ENCODE measurements at regions not wholly inside any gene's neighbourhood (a gene's known extent, or its start where the extent isn't known, plus 50 kb on each side); places are given as distances from the start of the nearest gene placed in this dataset.

DNA sequence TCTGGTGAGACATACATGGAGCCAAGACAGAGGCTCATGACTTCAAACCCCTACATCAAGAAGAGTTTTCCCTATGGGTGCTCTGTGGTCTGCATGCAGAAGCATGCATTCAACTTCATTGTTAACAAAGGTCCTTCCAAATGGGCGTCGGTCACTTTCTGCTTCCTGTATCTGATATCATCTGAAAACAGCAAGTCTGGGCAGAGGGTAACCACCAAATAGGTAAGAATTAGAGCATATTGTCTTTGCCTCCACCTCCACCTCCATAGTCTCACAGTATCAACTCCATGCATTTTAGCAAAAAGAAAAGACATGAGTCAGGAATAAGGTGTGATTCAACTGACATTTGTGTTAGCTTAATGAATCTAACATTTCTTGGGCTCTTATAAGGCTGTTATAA, 462.9 kb downstream of the DMRT2 start:
- no peak overlapping the region for H3K4me3 ChIP-seq (replicated peaks; ENCODE audit: low read depth, low read length)
- no peak for TF ChIP-seq CTCF (IDR thresholded peaks at IDR 0.05; ENCODE audit: low read depth, low read length, missing control alignments)
- no peak for DNase-seq (ENCODE audit: extremely low read depth, low read depth)

DNA sequence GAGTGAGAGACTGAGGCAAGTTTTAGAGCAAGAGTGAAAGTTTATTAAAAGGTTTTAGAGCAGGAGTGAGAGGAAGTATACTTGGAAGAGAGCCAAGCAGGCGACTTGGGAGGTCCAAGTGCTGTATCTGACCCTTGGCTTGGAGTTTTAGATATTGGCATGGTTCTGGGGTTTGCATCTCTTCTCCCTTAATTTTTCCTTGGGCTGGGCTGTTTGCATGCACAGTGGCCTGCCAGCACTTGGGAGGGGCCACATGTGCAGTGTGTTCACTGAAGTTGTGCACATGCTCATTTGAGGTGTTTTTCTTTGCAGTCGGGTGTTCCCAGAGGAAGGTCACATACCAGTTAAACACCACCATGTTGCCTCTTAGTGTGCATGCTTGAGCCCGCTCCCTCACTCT, 464.1 kb downstream of the DMRT2 start:
- no peak for TF ChIP-seq CTCF (IDR thresholded peaks at IDR 0.05; ENCODE audit: low read depth, low read length, missing control alignments)
- no peak overlapping the region for H3K4me3 ChIP-seq (replicated peaks; ENCODE audit: low read depth, low read length)
- no peak for DNase-seq (ENCODE audit: extremely low read depth, low read depth)

GRCh38 chr9:1514776-1515363, 464.7 kb downstream of the DMRT2 start:
- no peak for DNase-seq (ENCODE audit: extremely low read depth, low read depth)
- TF ChIP-seq CTCF (IDR thresholded peaks at IDR 0.05; ENCODE audit: low read depth, low read length, missing control alignments), result no peak
- H3K4me3 ChIP-seq (replicated peaks; ENCODE audit: low read depth, low read length), result no peak overlapping the region

GRCh38 chr9:1515557-1515956, 465.4 kb downstream of the DMRT2 start:
- no peak overlapping the region for H3K4me3 ChIP-seq (replicated peaks; ENCODE audit: low read depth, low read length)
- no peak for DNase-seq (ENCODE audit: extremely low read depth, low read depth)
- TF ChIP-seq CTCF (IDR thresholded peaks at IDR 0.05; ENCODE audit: low read depth, low read length, missing control alignments), result no peak

DNA sequence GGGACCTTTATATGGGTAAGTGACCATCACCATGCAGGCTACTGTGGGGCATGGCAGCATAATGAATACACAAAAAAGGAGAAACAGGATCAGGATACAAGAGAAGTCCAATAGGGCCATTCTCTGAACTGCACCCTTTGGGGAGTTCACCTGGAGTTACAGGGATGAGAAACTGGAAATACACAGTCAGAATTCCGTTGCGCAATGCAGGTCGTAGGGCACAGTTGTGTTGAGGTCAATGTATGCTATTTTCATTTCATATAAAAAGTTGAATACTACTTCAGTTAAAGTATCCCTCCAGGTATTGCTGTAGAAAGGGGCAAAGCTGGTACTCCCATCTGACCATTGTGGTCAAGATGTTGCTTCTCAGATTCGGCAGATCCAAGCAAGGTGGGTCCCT, 471.4 kb downstream of the DMRT2 start:
- H3K4me3 ChIP-seq (replicated peaks; ENCODE audit: low read depth, low read length), result no peak overlapping the region
- TF ChIP-seq CTCF (IDR thresholded peaks at IDR 0.05; ENCODE audit: low read depth, low read length, missing control alignments), result no peak
- DNase-seq (ENCODE audit: extremely low read depth, low read depth), result no peak

GRCh38 chr9:1522219-1522767, 472.1 kb downstream of the DMRT2 start:
- H3K4me3 ChIP-seq (replicated peaks; ENCODE audit: low read depth, low read length), result no peak overlapping the region
- DNase-seq (ENCODE audit: extremely low read depth, low read depth), result no peak
- TF ChIP-seq CTCF (IDR thresholded peaks at IDR 0.05; ENCODE audit: low read depth, low read length, missing control alignments), result no peak

DNA sequence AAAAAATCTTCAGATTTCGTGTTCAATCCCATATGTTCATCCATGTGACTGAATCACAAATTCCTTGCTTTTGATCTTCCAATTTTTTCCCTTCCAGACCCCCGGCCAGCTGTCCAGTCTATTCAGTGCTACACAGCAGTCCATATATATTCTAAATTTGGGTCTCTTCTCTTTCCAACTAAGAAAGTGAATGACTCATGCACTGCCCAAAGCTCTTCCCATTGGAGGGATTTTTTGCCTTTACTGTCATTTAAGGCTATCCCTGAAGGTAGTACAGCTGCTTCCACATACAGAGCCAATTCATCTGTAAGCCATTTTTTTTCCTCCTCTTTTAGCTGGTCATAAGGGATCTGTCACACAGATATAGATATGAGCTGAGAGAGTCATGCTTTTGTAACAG, 478.3 kb downstream of the DMRT2 start:
- no peak overlapping the region for H3K4me3 ChIP-seq (replicated peaks; ENCODE audit: low read depth, low read length)
- TF ChIP-seq CTCF (IDR thresholded peaks at IDR 0.05; ENCODE audit: low read depth, low read length, missing control alignments), result no peak
- DNase-seq (ENCODE audit: extremely low read depth, low read depth), result no peak
